ENCODE measurements at regions not wholly inside any gene's neighbourhood (a gene's known extent, or its start where the extent isn't known, plus 50 kb on each side); places are given as distances from the start of the nearest gene placed in this dataset.

DNA sequence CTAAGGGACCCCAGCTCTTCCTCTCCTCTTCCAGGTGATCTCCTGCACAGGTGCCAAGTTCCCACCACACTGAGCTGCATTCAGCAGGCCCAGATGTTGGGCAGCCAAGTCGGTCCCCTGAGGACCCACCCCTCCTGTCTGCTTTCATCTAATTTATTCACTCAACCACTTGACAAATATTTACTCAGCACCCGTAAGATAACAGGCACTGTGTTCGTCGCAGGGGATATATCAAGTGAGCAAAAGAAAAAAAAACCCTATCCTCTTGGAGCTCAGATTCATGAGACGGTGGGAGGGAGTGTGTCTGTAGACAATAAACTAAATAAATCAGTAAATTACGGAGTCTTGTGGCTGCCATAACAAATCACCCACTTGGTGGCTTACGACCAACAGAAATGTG is 143.6 kb downstream of the MRPL14 start:
- H3K4me1 ChIP-seq (ENCODE audit: control insufficient read depth in 5 of 5, insufficient read depth in 5 of 5, low read length in 5 of 5), result peaks cover 0 to 5% (median 0%) of the 10 kb centered on the region in 5 donors
- H3K27ac ChIP-seq (ENCODE audit: low read depth, low read length), result no peak overlapping the region
- H3K9ac ChIP-seq (ENCODE audit: low read length in 5 of 5), result no peak overlapping the region

GRCh38 chr6:43983191-43983590 is 144.1 kb downstream of the MRPL14 start:
- Histone ChIP-seq H3K27me3 (ENCODE audit: control insufficient read depth in 5 of 5, insufficient read depth in 4 of 5, low read length in 5 of 5) (peaks cover 2 to 22% (median 8%) of the 10 kb centered on the region in 5 donors), H3K27ac (ENCODE audit: low read depth, low read length) (no peak overlapping the region), H3K4me3 (ENCODE audit: low read depth in 1 of 5, low read length in 5 of 5) (no peak overlapping the region), H3K9ac (ENCODE audit: low read length in 5 of 5) (no peak overlapping the region), H3K4me1 (ENCODE audit: control insufficient read depth in 5 of 5, insufficient read depth in 5 of 5, low read length in 5 of 5) (peaks cover 0 to 5% (median 0%) of the 10 kb centered on the region in 5 donors), H3K9me3 (ENCODE audit: control insufficient read depth in 5 of 5, low read length in 5 of 5) (no peaks in the 10 kb centered on the region), H3K36me3 (ENCODE audit: control insufficient read depth in 5 of 5, insufficient read depth in 5 of 5, low read length in 5 of 5) (no peaks in the 10 kb centered on the region)

More for the DNA sequence above, 143.6 kb downstream of the MRPL14 start:
- Histone ChIP-seq H3K27me3 (ENCODE audit: control insufficient read depth in 5 of 5, insufficient read depth in 4 of 5, low read length in 5 of 5) (peaks cover 2 to 17% (median 8%) of the 10 kb centered on the region in 5 donors), H3K9me3 (ENCODE audit: control insufficient read depth in 5 of 5, low read length in 5 of 5) (no peaks in the 10 kb centered on the region), H3K36me3 (ENCODE audit: control insufficient read depth in 5 of 5, insufficient read depth in 5 of 5, low read length in 5 of 5) (no peaks in the 10 kb centered on the region), H3K4me3 (ENCODE audit: low read depth in 1 of 5, low read length in 5 of 5) (no peak overlapping the region)

DNA sequence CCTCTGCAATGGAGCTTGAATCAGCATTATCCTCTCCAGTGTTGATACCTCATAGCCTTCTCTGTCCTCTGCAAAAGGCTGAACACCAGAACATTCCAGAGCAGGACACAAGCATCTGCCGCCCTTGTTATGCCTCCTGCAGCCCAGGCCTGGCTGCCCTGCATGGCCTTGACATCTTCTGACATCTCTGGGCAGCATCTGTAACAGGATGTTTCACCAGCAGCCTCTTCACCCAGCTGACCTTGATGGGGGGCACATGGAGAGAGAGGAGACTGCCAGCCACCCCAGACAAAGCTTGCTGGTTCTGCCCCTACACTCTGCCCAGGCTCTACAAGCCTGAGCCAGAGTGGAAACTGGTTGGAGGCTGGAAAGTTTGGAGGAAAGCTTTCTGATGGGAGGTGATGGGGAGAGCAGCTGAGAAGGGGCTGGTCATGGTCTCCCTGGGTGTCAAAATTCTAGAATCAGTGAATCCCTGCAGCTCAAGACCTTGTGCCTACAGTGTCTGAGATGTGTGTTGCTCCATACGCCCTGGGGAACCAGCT is 145.1 kb downstream of the MRPL14 start:
- Histone ChIP-seq H3K4me1 (ENCODE audit: control insufficient read depth in 5 of 5, insufficient read depth in 5 of 5, low read length in 5 of 5) (peaks cover 0 to 5% (median 0%) of the 10 kb centered on the region in 5 donors), H3K4me3 (ENCODE audit: low read depth in 1 of 5, low read length in 5 of 5) (no peak overlapping the region)

GRCh38 chr6:43981363-43981990 is 145.8 kb downstream of the MRPL14 start:
- no peak overlapping the region for H3K27ac ChIP-seq (ENCODE audit: low read depth, low read length)

More for the DNA sequence above, 145.1 kb downstream of the MRPL14 start:
- Histone ChIP-seq H3K27me3 (ENCODE audit: control insufficient read depth in 5 of 5, insufficient read depth in 4 of 5, low read length in 5 of 5) (peaks cover 2 to 23% (median 7%) of the 10 kb centered on the region in 5 donors), H3K27ac (ENCODE audit: low read depth, low read length) (no peak overlapping the region), H3K9me3 (ENCODE audit: control insufficient read depth in 5 of 5, low read length in 5 of 5) (no peaks in the 10 kb centered on the region), H3K9ac (ENCODE audit: low read length in 5 of 5) (no peak overlapping the region), H3K36me3 (ENCODE audit: control insufficient read depth in 5 of 5, insufficient read depth in 5 of 5, low read length in 5 of 5) (no peaks in the 10 kb centered on the region)

DNA sequence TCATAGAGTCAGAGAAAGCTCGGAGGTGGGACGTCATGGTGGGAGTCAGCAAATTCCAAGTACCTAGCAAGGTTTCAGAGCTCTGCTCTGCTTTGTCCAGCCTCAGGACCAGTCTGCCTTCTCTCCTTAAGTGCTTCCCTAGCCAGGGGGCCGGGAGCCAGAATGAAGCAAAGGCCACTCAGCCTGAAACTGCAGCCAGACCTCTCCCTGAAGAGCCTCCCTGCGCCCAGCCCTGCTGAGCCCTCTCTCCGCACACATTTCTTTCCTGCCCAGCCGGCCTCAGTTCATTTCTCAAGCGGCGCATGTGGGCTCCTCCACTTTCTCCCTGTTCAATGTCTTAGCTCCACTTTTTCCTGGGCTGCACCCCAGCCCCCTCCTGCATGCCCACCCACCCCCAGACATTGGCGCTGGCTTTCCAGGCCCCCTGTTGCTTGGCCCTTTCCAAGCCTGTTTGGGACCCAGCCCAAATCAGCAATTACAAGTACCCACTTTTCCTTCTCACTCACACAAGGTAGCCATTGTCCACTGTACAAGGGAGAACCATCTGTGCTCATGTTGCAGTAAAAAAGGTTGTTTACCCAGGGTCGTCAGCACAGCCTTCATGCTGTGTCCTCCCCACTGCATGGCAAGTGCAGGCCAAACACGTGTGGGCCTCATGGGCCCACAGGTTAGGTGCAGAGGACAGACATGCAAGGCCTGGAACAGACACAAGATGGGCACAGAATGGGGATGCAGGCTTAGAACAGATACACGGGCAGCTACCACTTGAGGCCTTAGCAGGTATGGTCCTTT is 147.1 kb downstream of the MRPL14 start:
- Histone ChIP-seq H3K9ac (ENCODE audit: low read length in 5 of 5) (no peak overlapping the region), H3K9me3 (ENCODE audit: control insufficient read depth in 5 of 5, low read length in 5 of 5) (peaks cover 0 to 4% (median 3%) of the 10 kb centered on the region in 5 donors), H3K27me3 (ENCODE audit: control insufficient read depth in 5 of 5, insufficient read depth in 4 of 5, low read length in 5 of 5) (peaks cover 0 to 20% (median 3%) of the 10 kb centered on the region in 5 donors), H3K27ac (ENCODE audit: low read depth, low read length) (no peak overlapping the region), H3K36me3 (ENCODE audit: control insufficient read depth in 5 of 5, insufficient read depth in 5 of 5, low read length in 5 of 5) (no peaks in the 10 kb centered on the region), H3K4me1 (ENCODE audit: control insufficient read depth in 5 of 5, insufficient read depth in 5 of 5, low read length in 5 of 5) (peaks cover 0 to 5% (median 0%) of the 10 kb centered on the region in 5 donors), H3K4me3 (ENCODE audit: low read depth in 1 of 5, low read length in 5 of 5) (no peak overlapping the region)

More at GRCh38 chr6:43981363-43981990, 145.8 kb downstream of the MRPL14 start:
- Histone ChIP-seq H3K27me3 (ENCODE audit: control insufficient read depth in 5 of 5, insufficient read depth in 4 of 5, low read length in 5 of 5) (peaks cover 0 to 23% (median 7%) of the 10 kb centered on the region in 5 donors), H3K9ac (ENCODE audit: low read length in 5 of 5) (no peak overlapping the region), H3K36me3 (ENCODE audit: control insufficient read depth in 5 of 5, insufficient read depth in 5 of 5, low read length in 5 of 5) (no peaks in the 10 kb centered on the region), H3K9me3 (ENCODE audit: control insufficient read depth in 5 of 5, low read length in 5 of 5) (no peaks in the 10 kb centered on the region), H3K4me3 (ENCODE audit: low read depth in 1 of 5, low read length in 5 of 5) (no peak overlapping the region), H3K4me1 (ENCODE audit: control insufficient read depth in 5 of 5, insufficient read depth in 5 of 5, low read length in 5 of 5) (peaks cover 0 to 5% (median 0%) of the 10 kb centered on the region in 5 donors)

DNA sequence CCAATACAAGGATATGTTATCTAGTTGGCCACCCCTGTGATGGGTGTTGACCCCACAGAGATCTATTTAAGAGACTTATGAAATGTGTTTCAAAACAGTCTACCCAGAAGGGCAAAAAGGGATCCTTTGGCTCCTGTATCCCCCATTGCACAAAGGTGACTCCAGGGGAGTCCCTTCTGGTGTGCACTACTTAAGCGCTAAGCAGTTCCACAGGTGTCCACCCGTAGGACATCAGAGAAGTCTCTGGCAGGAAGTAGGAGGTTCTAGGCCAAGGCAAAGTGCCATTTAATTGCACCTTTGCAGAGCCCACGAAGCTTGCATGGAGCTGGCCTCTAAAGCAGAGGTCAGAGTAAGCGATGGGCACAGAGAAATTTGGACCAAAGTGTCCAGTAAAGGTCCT is 147.7 kb downstream of the MRPL14 start:
- Histone ChIP-seq H3K4me1 (ENCODE audit: control insufficient read depth in 5 of 5, insufficient read depth in 5 of 5, low read length in 5 of 5) (peaks cover 0 to 4% (median 0%) of the 10 kb centered on the region in 5 donors), H3K4me3 (ENCODE audit: low read depth in 1 of 5, low read length in 5 of 5) (no peak overlapping the region), H3K27me3 (ENCODE audit: control insufficient read depth in 5 of 5, insufficient read depth in 4 of 5, low read length in 5 of 5) (peaks cover 0 to 15% (median 3%) of the 10 kb centered on the region in 5 donors), H3K9ac (ENCODE audit: low read length in 5 of 5) (no peak overlapping the region), H3K9me3 (ENCODE audit: control insufficient read depth in 5 of 5, low read length in 5 of 5) (peaks cover 0 to 4% (median 3%) of the 10 kb centered on the region in 5 donors), H3K36me3 (ENCODE audit: control insufficient read depth in 5 of 5, insufficient read depth in 5 of 5, low read length in 5 of 5) (no peaks in the 10 kb centered on the region), H3K27ac (ENCODE audit: low read depth, low read length) (no peak overlapping the region)

GRCh38 chr6:43978473-43979346 is 148.5 kb downstream of the MRPL14 start:
- H3K27ac ChIP-seq (ENCODE audit: low read depth, low read length), result no peak overlapping the region
- no peaks in the 10 kb centered on the region for H3K36me3 ChIP-seq (ENCODE audit: control insufficient read depth in 5 of 5, insufficient read depth in 5 of 5, low read length in 5 of 5)
- no peak overlapping the region for H3K4me3 ChIP-seq (ENCODE audit: low read depth in 1 of 5, low read length in 5 of 5)
- no peak overlapping the region for H3K9ac ChIP-seq (ENCODE audit: low read length in 5 of 5)
- peaks cover 0 to 4% (median 0%) of the 10 kb centered on the region in 5 donors for H3K4me1 ChIP-seq (ENCODE audit: control insufficient read depth in 5 of 5, insufficient read depth in 5 of 5, low read length in 5 of 5)
- H3K9me3 ChIP-seq (ENCODE audit: control insufficient read depth in 5 of 5, low read length in 5 of 5), result peaks cover 0 to 4% (median 3%) of the 10 kb centered on the region in 5 donors
- peaks cover 0 to 15% (median 3%) of the 10 kb centered on the region in 5 donors for H3K27me3 ChIP-seq (ENCODE audit: control insufficient read depth in 5 of 5, insufficient read depth in 4 of 5, low read length in 5 of 5)

- no peak overlapping the region for H3K4me3 ChIP-seq (ENCODE audit: low read depth in 1 of 5, low read length in 5 of 5)
- H3K27me3 ChIP-seq (ENCODE audit: control insufficient read depth in 5 of 5, insufficient read depth in 4 of 5, low read length in 5 of 5), result peaks cover 0 to 15% (median 3%) of the 10 kb centered on the region in 5 donors
- H3K4me1 ChIP-seq (ENCODE audit: control insufficient read depth in 5 of 5, insufficient read depth in 5 of 5, low read length in 5 of 5), result peaks cover 2 to 8% (median 6%) of the 10 kb centered on the region in 5 donors
- no peak overlapping the region for H3K27ac ChIP-seq (ENCODE audit: low read depth, low read length)
- H3K9me3 ChIP-seq (ENCODE audit: control insufficient read depth in 5 of 5, low read length in 5 of 5), result peaks cover 0 to 4% (median 3%) of the 10 kb centered on the region in 5 donors
- H3K36me3 ChIP-seq (ENCODE audit: control insufficient read depth in 5 of 5, insufficient read depth in 5 of 5, low read length in 5 of 5), result no peaks in the 10 kb centered on the region
- no peak overlapping the region for H3K9ac ChIP-seq (ENCODE audit: low read length in 5 of 5)
These were observed 149.7 kb downstream of the MRPL14 start for GRCh38 chr6:43977404-43978111.
